NT2/D1 (cell line): ENCODE measurements at regions not wholly inside any gene's neighbourhood (a gene's known extent, or its start where the extent isn't known, plus 50 kb on each side); places are given as distances from the start of the nearest gene placed in this dataset.
A peak's percentile ranks its signal among the peaks of the same experiment; 100 is the strongest.
"Not testable (repeated sequence)": the region's sequence is repeated elsewhere in the genome, so short reads cannot be mapped to it uniquely, and the experiment has no call there.

ENCODE experiments used
- DNase-seq: peaks from one replicate; pipeline ENCODE4 v3.0.0-alpha.2; 2011; ENCODE audit warnings: low read depth, low spot score
- H3K27me3 ChIP-seq: 2 replicates; pipeline ENCODE4 v1.6.0; 2011; ENCODE audit warnings: mild to moderate bottlenecking; ENCODE audit not compliant: insufficient read length, insufficient read depth
- H3K36me3 ChIP-seq: 2 replicates; pipeline ENCODE4 v1.6.1; 2011; ENCODE audit warnings: mild to moderate bottlenecking, low read length, mixed read lengths; ENCODE audit not compliant: insufficient read depth, insufficient read length
- H3K4me1 ChIP-seq: 2 replicates; pipeline ENCODE4 v1.5.1; 2011; ENCODE audit not compliant: insufficient read depth, insufficient read length
- H3K4me3 ChIP-seq: 2 replicates; pipeline ENCODE4 v1.5.1; 2011; ENCODE audit warnings: low read depth; ENCODE audit not compliant: insufficient read length
- H3K9ac ChIP-seq: 2 replicates; pipeline ENCODE4 v1.6.0; 2011; ENCODE audit warnings: low read depth; ENCODE audit not compliant: insufficient read length
- H3K9me3 ChIP-seq: 2 replicates; pipeline ENCODE4 v1.5.1; 2011; ENCODE audit warnings: mild to moderate bottlenecking, low read length; ENCODE audit not compliant: insufficient read depth
- SUZ12 ChIP-seq: IDR thresholded peaks from 2 replicates; pipeline ENCODE4 v1.6.1; 2011; ENCODE audit not compliant: insufficient read length, insufficient read depth; ENCODE audit errors: extremely low read depth
- YY1 ChIP-seq: IDR thresholded peaks from 2 replicates; pipeline ENCODE4 v1.6.1; 2011; ENCODE audit not compliant: insufficient read length, insufficient read depth
- ZNF274 ChIP-seq: IDR thresholded peaks from 2 replicates; pipeline ENCODE4 v1.6.1; 2011; ENCODE audit warnings: mild to moderate bottlenecking, low read depth, low read length

- no peak overlapping the region for H3K4me3 ChIP-seq
- H3K36me3 ChIP-seq, result no peaks in the 10 kb centered on the region
- no peaks in the 10 kb centered on the region for H3K4me1 ChIP-seq
- H3K9me3 ChIP-seq, result no peaks in the 10 kb centered on the region
- DNase-seq, result no peak
- no peaks in the 10 kb centered on the region for H3K27me3 ChIP-seq
- TF ChIP-seq ZNF274 (no peak), YY1 (no peak), SUZ12 (no peak)
- no peak overlapping the region for H3K9ac ChIP-seq
Measured at GRCh38 chr14:42992930-42993329, 1386.3 kb downstream of the LRFN5 start.

GRCh38 chr14:42980419-42980818, 1373.7 kb downstream of the LRFN5 start:
- H3K27me3 ChIP-seq, result no peaks in the 10 kb centered on the region
- H3K9me3 ChIP-seq, result peaks cover 4% of the 10 kb centered on the region; the same call in 1 of the 2 replicates
- H3K36me3 ChIP-seq, result no peaks in the 10 kb centered on the region
- peak; percentile 8 for DNase-seq
- no peaks in the 10 kb centered on the region for H3K4me1 ChIP-seq
- H3K4me3 ChIP-seq, result no peak overlapping the region
- H3K9ac ChIP-seq, result no peak overlapping the region
- TF ChIP-seq SUZ12 (no peak), ZNF274 (no peak), YY1 (no peak)

GRCh38 chr14:42973171-42973570, 1366.5 kb downstream of the LRFN5 start:
- not testable (repeated sequence) for H3K27me3 ChIP-seq, DNase-seq, H3K4me1 ChIP-seq, H3K4me3 ChIP-seq, H3K36me3 ChIP-seq, H3K9ac ChIP-seq, H3K9me3 ChIP-seq

- Histone ChIP-seq H3K9ac (no peak overlapping the region), H3K27me3 (no peaks in the 10 kb centered on the region), H3K4me1 (no peaks in the 10 kb centered on the region), H3K36me3 (no peaks in the 10 kb centered on the region), H3K9me3 (no peaks in the 10 kb centered on the region), H3K4me3 (no peak overlapping the region)
- DNase-seq, result no peak
- TF ChIP-seq SUZ12 (no peak), ZNF274 (no peak), YY1 (no peak)
Measured at GRCh38 chr14:42965512-42965911, 1358.8 kb downstream of the LRFN5 start.

- DNase-seq, result no peak
- H3K9me3 ChIP-seq, result no peaks in the 10 kb centered on the region
Measured at GRCh38 chr14:42961509-42961908, 1354.8 kb downstream of the LRFN5 start.

GRCh38 chr14:42950363-42950762, 1343.7 kb downstream of the LRFN5 start:
- no peak for DNase-seq
- no peaks in the 10 kb centered on the region for H3K4me1 ChIP-seq
- H3K9ac ChIP-seq, result no peak overlapping the region
- no peaks in the 10 kb centered on the region for H3K27me3 ChIP-seq
- TF ChIP-seq SUZ12 (no peak), ZNF274 (no peak)
- H3K4me3 ChIP-seq, result no peak overlapping the region
- H3K36me3 ChIP-seq, result no peaks in the 10 kb centered on the region
- no peaks in the 10 kb centered on the region for H3K9me3 ChIP-seq

More at GRCh38 chr14:42961509-42961908, 1354.8 kb downstream of the LRFN5 start:
- H3K36me3 ChIP-seq, result no peaks in the 10 kb centered on the region
- no peak overlapping the region for H3K4me3 ChIP-seq
- TF ChIP-seq ZNF274, result no peak
- TF ChIP-seq SUZ12, result no peak
- TF ChIP-seq YY1, result no peak
- H3K27me3 ChIP-seq, result no peaks in the 10 kb centered on the region
- no peaks in the 10 kb centered on the region for H3K4me1 ChIP-seq
- no peak overlapping the region for H3K9ac ChIP-seq

- H3K9ac ChIP-seq, result no peak overlapping the region
Measured at GRCh38 chr14:42947991-42948390, 1341.3 kb downstream of the LRFN5 start.

GRCh38 chr14:42944284-42944683, 1337.6 kb downstream of the LRFN5 start:
- Histone ChIP-seq H3K9ac (no peak overlapping the region), H3K27me3 (no peaks in the 10 kb centered on the region), H3K4me1 (no peaks in the 10 kb centered on the region), H3K36me3 (no peaks in the 10 kb centered on the region), H3K4me3 (no peak overlapping the region), H3K9me3 (no peaks in the 10 kb centered on the region)
- DNase-seq, result no peak
- no peak for TF ChIP-seq ZNF274
- TF ChIP-seq YY1, result no peak
- no peak for TF ChIP-seq SUZ12

More at GRCh38 chr14:42947991-42948390, 1341.3 kb downstream of the LRFN5 start:
- Histone ChIP-seq H3K9me3 (no peaks in the 10 kb centered on the region), H3K27me3 (no peaks in the 10 kb centered on the region), H3K36me3 (no peaks in the 10 kb centered on the region), H3K4me1 (no peaks in the 10 kb centered on the region), H3K4me3 (no peak overlapping the region)
- no peak for TF ChIP-seq ZNF274
- TF ChIP-seq SUZ12, result no peak
- TF ChIP-seq YY1, result no peak
- no peak for DNase-seq
